Activated CD4-positive, alpha-beta T cell treated with anti-CD3 and anti-CD28 coated beads, Interleukin-2, amount 50 U/mL, for 16 hours (primary cell): ENCODE measurements at regions not wholly inside any gene's neighbourhood (a gene's known extent, or its start where the extent isn't known, plus 50 kb on each side); places are given as distances from the start of the nearest gene placed in this dataset.

ENCODE experiments used
- DNase-seq: peaks from one replicate; pipeline ENCODE4 v3.0.0-alpha.2; 2020

DNA sequence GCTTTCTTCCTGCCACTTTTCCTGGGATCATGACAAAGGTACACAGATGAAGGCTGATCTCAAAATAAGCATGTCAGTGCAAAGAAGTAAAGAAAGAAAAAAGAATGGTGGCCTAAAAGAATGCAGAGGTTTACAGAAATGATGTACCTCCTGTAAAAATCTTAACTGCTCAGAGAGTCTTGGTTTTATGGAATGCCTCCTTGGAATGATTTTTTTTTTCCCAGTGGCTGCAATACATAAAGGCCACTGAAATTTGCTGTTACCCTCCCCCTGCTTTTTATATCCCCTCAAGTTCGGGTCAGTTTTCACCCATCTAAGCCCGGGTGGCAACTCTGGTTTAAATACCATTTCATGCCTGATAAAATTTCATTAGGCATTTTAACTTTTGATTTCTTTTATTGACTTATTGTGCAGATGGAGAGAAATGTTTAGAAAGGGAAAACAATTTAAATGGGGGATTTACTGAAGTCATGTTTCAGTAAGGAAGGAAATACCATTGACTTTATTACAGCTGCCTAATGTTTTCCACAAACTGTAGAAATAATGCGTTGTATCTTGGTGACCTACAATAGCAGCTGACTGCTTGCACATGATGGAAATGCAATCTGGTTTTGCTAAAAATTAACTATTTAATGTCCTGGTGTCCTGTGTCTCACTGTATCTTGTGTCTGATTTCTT, 102.5 kb downstream of the SAMD9 start:
- DNase-seq: no peak

DNA sequence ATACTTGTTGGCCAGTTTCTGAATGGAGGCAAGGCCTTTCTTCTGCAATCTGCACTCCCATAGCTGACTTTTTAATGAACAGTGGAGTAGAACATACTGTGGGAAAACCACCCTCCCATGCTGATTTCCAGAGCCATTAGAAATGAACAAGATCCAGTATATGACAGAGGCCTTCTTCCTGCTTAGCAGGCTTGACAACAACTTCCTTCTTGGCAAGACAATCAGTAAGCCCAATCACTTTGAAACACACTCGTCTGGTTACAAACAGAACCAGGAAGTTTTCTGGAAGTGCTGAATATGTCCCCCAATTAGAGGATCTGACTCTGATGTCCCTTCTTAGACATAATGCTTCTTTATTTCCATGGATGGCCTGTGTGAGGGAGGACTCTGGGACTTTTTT, 103.4 kb downstream of the SAMD9 start:
- no peak for DNase-seq

DNA sequence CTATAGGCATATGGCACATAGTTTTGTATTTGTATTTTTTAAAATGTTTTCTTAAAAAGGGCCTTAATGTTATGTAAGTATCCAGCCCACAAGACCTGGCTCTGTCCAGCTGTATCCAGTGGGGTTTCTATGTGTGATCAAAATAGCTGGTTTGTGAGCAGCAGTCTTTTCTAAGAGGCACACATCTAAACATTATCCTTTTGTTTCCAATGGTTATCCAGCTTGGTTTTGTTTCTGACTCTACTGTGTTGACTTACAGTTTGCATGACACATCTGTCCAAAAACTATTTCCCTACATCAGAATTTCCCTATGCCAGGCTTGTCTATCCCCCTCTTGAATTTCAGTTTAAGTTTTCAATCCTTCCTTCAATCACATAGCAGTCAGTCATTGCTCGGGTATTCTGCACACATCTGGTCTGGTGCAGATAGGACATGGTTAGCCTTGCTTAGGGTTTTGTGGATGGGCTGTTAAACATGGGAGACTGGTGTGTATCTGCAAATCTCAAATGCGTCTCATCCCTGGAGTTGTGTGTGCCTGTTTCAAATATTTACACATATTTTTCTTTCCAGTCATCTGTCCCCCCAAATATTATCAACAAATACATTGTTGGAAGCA, 104.2 kb downstream of the SAMD9 start:
- no peak for DNase-seq

DNA sequence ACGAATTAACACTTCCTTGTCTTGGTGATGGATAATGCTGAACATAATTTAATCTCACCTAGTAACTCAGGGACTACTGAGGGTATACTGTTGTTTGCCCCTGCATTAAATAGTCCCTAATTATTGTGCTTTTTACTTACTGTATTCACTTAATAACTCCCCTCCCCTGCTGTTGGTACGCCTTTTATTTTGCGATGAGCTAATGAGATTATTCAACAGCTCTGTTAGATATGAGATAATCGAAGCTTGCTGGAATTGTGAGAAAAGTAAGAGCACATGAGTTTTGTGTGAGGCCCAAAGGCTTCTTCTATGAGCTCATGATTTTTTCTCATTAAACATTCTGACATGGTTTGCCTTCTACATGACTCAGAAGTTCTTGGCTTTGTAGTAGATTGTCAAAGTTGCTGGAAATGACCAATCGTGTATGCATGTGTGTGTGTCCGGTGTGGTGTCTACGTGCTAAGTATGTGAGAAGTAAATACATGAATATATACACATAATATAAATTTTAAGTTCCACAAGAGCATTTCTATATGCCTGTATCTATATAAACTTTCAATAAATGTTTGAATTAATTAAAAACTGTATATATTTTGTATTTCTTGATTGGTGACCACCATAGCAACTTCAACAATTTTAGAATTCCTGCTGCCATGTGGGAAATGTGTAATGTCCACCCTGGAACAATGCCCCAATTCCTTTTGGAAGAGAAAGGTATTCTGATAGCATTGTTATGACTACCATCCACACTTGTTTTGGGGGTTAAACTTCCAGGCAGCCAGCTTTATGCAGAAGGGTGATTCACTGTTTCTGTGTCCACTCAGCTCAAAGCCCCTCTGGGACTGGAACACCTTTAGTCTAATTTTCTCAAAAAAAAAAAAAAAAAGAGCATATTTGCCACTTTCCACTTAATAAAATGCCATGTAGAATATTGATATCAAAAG, 106.2 kb downstream of the SAMD9 start:
- DNase-seq: no peak

DNA sequence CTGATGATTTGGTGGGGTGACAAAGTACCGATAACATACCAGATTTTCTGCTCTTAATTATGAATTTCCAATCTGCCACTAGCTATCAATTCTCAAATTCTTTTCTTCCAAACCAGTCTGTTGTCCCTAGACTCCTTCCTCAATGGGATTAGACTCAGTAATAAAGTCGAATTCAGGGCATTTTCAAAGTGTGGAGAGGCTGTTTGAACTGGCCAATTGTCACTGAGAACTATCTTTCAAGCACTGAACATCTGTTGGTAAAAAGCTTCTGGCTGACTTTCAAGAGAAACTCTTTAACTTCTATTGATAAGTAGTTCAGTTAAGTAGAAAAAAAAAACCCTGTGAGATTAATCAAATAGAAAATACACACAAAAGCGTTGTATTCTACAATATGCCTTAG, 108.9 kb downstream of the SAMD9 start:
- no peak for DNase-seq

DNA sequence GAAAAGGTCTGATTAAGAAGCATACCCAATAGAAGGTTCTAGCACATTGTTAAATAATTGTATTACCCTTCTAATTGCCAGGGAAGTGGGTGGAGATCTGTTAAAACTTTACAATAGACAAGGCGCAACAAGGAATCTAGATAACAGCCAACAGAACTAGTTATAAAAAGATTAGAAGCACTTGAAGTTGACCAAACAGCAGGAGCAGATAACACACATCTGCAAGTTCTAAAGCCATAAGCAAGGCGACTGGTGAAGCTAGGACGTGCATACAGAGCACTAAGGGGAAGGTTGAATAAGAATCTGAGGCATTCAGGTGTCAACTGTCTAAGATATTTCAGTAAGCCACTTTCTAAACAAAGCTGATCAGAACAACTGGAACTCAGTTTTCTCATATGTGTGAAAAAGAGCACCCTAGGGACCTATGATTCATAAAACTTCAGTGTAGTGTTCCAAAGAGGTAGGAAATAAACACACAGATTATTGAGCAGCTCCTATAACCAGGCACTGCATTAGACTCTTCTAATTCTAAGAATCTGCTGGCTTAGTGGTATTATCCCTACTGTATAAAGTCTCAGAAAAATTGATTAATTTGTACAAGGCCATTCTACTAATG, 111.2 kb downstream of the SAMD9 start:
- DNase-seq: no peak

DNA sequence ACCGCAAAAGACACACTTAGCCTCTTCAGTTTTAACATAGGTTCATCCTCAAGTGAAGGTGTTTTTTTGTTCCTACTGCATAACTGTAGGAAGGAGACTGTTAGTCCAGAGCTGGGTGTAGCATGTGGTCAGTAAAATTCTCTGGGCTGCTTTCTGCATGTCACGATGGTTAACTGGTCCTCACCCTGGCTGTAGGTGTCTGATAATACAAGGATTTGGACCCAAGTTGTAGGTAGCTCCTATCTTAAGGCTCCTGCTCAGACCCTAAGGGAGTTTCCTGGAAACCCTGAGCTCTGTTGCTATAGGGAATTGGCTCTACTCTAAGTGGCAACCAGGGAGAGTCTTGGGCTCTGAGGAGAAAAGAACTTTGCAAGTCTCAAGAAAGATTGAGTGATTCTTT, 112.9 kb downstream of the SAMD9 start:
- no peak for DNase-seq

DNA sequence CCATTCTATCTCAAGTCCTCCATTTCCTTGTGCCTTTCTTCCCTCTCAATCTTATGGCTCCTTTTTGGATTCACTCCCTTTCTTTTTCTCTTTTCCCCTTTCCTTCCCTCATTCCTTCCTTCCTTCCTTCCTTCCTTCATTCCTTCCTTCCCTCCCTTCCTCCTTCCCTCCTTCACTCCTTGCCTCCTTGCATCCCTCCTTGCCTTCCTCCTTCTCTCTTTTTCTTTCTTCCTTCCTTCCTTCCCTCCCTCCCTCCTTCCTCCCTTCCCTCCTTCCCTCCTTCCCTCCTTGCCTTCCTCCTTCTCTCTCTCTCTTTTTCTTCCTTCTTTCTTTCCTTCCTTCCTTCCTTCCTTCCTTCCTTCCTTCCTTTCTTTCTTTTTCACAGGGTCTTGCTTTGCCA, 120.1 kb downstream of the SAMD9 start:
- no peak for DNase-seq

DNA sequence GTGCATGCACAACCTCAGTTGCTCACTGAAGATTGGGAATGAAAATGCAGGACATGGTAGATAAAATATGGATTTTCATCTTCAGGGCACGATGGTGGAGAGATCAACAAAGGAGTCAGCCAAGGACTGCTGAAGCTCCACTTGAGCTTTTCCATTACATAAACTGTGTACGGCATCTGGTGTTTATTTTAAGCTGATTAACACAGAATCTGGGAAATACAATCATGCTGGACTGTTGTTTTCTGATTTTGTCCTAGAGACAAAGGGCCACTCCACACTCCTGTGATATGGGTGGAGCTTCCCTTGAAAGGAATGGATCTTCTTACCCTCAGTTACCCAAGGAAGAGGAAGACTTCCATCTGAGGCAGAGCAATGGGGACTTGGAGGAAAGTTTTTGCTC, 120.6 kb downstream of the SAMD9 start:
- no peak for DNase-seq

DNA sequence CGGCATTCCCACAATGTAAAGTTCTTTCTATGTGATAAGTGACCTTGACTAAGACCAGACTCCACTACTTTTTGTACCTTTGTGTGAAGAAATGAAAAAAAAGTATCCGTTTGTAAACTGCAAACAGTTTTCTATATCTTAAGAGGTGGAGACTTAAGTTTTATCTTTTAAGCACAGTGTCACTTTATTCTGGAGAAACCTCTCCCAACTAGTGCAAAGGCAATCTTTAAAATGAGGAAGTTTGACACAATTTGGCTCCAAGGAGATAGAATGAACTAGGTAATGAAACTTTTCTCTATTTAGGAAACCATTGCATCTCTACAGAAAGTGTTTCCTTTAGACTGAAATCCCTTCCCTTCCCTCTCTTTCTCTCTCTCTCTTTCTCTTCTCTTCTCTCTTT, 122.9 kb downstream of the SAMD9 start:
- no peak for DNase-seq

DNA sequence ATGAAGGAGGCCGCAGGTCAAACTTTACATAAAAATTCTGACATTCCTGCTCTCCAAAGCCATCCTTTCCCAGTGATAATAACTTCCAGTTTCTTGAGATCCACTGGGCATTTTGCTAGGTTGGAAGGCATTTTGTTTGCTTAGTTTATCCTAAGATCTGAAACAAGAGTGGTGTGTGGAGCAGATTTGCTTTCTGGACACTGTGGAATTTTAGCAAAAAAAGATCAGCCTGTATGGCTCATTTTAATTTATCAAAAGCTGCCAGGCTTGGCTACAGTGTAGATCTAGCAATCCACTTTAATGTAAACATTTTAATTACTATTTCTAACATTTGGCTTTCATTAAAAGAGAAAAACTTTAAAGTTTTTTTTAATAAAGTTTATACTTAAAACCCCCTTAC, 124.8 kb downstream of the SAMD9 start:
- no peak for DNase-seq

DNA sequence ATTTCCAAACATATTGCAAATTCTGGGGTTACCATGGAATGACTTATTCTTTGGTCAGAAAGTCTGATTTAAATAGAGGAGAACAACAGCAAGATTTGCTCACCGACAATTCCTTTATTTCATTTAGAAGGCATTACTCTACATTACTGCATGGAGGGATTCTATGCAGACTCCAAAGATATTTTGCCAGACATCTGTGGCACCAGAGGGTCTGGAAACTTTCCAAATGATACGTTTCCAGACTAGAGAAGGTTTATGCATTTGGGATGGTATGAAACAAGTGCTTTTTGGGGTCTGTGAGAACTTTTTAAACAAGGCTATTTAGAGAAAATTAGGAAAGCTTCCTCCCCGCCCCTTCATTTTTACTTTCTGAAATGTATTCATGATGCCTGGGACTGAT, 125.3 kb downstream of the SAMD9 start:
- DNase-seq: no peak

DNA sequence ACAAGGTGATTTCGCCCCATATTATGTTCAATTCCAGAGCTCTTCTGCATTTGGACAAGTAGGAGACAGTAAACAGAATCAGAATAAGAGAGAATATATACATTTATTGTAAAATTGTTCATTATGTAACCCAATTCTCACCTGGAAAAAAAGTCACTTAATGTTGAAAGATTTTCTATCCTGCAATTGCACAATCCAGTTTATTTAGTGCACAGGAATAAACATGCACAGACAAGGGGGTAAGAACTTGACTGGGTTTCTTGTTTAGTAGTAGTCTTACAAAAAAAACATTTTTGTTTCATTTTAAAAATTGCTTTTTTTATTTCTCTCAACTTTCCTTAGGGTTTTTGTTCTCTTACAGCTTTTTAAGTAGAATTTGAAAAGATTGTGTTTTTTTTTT, 126.6 kb downstream of the SAMD9 start:
- DNase-seq: no peak

DNA sequence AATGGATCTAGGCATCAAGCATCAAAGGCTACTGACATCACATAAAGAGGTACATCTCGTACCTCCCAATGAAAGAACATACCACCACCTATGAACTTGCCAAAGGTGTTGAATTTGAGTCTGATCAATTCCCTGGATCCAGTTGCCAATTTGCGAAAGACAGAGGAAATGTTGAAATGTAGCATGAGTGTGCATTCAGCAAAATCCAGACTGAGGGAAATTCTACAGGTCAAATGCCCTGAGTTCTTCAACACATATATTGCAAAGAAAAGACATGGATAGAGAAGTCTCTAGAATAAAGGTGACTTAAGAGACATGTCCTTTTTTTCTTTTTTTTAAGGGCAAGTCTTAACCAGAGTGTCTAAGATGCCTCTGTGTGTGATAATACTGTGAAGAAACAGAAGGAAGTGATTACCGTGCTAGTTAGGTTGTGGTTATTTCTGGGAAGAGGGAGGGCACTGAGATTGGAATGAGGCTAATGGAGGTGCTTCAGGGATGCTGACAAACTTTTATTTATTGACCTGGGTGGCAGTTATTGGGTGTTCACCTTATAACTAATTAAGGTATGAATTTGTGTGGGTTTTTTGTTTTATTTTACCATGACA, 128.7 kb downstream of the SAMD9 start:
- DNase-seq: no peak

DNA sequence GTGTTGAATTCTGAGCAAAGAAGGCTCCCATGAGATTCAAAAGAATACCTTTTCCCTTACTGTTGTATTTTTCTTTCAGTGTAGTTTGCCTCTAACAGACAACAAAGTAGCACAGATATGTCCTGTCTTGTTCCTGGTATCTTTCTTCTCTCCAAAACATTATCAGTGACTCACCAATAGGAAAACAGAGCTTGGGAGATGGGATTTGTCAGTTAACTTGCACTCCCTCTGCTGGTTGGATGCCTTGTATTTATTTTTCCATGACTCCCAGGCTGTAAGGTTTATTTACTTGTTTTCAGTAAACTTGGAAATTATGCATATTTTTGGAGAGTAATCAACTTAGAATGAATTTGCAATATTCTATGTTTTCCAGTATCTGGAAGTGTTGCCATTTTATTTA, 129.7 kb downstream of the SAMD9 start:
- no peak for DNase-seq

DNA sequence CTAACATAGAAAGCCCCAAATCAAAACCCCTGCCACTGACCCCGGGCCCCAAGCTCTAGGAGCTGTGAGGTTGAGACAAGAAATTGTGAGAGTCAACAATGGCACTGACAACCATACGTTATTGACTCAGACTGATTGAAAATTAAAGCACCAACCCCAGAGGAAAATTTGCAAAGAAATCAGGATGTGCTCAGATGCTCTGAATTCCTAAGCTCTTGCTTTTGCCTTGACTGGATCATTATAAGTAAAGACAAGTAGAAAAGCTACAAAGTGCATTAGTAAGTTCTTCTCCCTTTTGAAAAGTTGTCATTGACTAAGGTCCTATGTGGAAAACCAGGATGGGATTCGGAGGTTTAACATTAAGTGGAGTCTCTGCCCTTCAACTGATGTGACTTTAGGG, 130.2 kb downstream of the SAMD9 start:
- DNase-seq: no peak

DNA sequence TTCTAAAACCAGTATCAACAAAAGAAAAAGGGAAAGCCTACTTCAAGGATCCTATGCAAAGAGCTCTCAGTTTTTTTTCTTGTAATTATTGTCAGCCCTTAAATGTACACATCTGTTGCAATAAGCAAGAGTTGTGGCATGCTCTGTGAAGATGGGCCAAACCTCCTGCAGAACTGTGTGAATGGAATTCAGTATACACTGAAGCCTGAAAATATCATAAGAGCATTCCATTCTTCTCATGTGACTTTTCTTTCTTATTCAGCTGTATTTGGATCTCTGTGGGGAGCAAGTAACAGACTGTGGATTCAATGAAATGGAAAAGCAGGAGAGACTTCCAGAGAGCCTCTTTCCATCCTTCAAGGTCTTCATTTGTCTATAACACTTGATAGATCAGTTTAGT, 130.7 kb downstream of the SAMD9 start:
- no peak for DNase-seq

DNA sequence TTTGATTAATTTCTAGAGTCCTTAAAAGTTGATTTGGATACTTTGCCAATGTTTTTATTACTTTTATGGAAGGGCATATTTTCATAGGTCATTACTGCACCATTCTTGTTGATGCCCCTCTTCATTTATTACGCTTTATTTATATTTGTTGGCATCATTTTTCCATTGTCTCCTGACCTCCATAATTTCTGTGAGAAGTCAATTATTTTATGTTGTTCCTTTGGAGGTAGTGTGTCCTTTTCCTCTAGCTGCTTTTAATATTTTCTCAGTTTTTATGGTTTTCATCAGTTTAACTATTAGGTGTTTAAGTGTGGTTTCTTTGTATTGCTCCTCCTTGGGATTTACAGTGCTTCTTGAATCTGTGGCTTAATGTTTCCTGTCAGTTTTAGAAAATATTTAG, 134.9 kb downstream of the SAMD9 start:
- no peak for DNase-seq

DNA sequence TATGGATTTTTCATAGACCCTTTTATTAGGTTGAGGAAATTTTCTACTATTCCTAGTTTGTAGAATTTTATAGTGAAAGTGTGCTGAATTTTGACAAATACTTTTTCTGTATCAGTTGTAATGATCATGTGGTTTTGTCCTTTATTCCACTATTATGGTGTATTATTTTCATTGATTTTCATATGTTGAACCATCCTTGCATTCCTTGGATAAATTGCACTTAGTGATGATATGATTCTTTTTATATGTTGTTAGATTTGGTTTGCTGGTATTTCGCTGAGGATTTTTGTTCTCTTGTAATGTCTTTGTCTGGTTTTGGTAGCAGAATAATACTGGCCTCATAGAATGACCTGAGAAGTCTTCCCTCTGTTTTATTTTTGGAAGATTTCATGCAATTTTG, 140.6 kb upstream of the CDK6 start:
- DNase-seq: no peak

DNA sequence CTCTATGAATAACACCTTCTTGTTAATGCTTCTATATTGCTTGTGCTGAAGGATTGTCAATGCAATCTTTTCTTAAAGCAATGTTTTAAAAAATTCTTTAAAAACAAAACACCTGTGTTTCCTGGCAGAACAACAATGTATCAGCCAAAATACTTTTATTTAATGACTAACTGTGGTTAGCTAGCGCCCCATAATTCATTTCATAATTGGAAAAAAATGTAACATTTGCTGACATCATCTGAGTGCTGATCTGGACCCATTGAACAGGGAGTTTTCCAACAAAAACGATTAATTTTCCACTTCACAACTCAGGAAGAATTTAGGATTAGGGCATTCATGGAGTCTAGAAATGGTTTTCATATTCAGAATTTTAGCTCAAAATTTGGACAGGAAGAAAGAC, 137.6 kb upstream of the CDK6 start:
- no peak for DNase-seq

DNA sequence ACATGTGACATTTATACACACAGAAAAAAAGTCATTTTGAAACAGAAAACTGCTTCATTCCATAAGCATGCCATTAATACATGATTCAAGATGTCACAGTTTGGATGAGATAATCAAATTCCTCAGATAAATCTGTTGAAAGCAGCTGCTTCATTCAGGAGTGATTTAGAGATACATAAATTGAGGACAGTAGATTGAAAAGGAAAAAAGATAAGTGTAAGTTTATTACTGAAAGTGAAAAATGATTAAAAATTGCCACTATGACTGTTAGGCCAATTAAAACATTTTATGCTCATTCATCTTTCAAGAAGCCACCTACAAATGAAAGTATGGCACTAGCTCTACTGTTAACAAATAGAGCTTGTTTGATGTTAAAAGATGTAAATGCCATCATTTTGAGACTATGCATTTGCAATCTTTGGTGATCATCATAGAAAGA, 136.9 kb upstream of the CDK6 start:
- no peak for DNase-seq

DNA sequence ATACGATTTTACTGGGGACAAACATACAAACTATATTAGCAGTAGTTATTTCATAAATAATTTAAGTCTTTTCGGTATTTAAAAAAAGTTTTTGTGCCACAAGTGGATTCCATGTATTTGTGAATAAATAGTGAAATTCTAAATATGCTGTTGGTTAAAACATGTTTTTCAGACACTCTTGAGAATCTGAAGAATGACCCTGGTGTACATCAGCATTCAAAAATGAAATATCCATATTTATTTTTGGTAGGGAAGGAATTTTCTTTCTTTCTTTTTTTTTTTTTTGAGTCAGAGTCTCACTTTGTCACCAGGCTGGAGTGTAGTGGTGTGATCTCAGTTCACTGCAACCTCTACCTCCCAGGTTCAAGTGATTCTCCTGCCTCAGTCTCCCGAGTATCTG, 136.1 kb upstream of the CDK6 start:
- no peak for DNase-seq

DNA sequence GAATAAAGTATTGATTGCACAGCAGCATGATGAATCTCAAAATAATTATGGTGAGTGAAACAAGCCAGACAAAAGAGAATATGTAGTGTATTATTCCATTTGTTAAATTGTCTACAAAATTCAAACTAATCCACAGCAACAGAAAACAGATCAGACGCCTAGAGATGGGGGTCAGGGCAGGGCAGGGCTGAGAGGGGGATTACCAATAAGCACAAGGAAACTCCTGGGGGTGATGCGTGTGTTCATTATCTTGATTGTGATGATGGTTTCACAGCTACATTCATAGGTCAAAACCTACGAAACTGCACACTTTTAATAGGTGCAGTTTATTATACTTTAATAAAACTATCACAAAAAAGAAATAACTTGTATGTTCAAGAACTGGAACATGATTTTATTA, 132.7 kb upstream of the CDK6 start:
- DNase-seq: no peak
